RWPE2 (cell line): ENCODE measurements at regions not wholly inside any gene's neighbourhood (a gene's known extent, or its start where the extent isn't known, plus 50 kb on each side); places are given as distances from the start of the nearest gene placed in this dataset.

Experiments
- ATAC-seq: fragments of 200-7000 bp; cut with Tn5 transposase; 3 replicates; pipeline ENCODE4 v1.9.1; 2021; ENCODE audit warnings: low read depth
- DNase-seq: peaks from one replicate; pipeline ENCODE4 v3.0.0-alpha.2; 2020; ENCODE audit warnings: low spot score
- H3K27ac ChIP-seq: fragments of 450-650 bp; 2 replicates; pipeline ENCODE4 v1.5.1; 2017; ENCODE audit warnings: mild to moderate bottlenecking; ENCODE audit not compliant: poor library complexity, severe bottlenecking
- H3K27me3 ChIP-seq: fragments of 250-450 bp; sonication (Bioruptor Pico); 2 replicates; pipeline ENCODE4 v1.5.1; 2021; ENCODE audit warnings: mild to moderate bottlenecking, moderate library complexity; ENCODE audit not compliant: insufficient read depth, poor library complexity, severe bottlenecking
- H3K36me3 ChIP-seq: fragments of 250-450 bp; sonication (Bioruptor Pico); 2 replicates; pipeline ENCODE4 v1.5.1; 2020; ENCODE audit warnings: low read depth, mild to moderate bottlenecking, moderate library complexity
- H3K4me1 ChIP-seq: fragments of 250-450 bp; sonication (Bioruptor Pico); 2 replicates; pipeline ENCODE4 v1.5.1; 2021; ENCODE audit warnings: mild to moderate bottlenecking, moderate library complexity; ENCODE audit not compliant: insufficient read depth, poor library complexity, severe bottlenecking
- H3K4me3 ChIP-seq: fragments of 250-450 bp; sonication (Bioruptor Pico); 2 replicates; pipeline ENCODE4 v1.5.1; 2021; ENCODE audit warnings: mild to moderate bottlenecking, moderate library complexity; ENCODE audit not compliant: severe bottlenecking
- H3K9me3 ChIP-seq: fragments of 250-450 bp; sonication (Bioruptor Pico); 2 replicates; pipeline ENCODE4 v1.5.1; 2021; ENCODE audit warnings: mild to moderate bottlenecking, moderate library complexity; ENCODE audit not compliant: severe bottlenecking
- TF ChIP-seq, protein P1 (sequence below): fragments of 450-650 bp; IDR thresholded peaks from one replicate; pipeline ENCODE4 v1.5.1; 2017; ENCODE audit warnings: mild to moderate bottlenecking, moderate library complexity; ENCODE audit not compliant: poor library complexity, severe bottlenecking

DNA sequence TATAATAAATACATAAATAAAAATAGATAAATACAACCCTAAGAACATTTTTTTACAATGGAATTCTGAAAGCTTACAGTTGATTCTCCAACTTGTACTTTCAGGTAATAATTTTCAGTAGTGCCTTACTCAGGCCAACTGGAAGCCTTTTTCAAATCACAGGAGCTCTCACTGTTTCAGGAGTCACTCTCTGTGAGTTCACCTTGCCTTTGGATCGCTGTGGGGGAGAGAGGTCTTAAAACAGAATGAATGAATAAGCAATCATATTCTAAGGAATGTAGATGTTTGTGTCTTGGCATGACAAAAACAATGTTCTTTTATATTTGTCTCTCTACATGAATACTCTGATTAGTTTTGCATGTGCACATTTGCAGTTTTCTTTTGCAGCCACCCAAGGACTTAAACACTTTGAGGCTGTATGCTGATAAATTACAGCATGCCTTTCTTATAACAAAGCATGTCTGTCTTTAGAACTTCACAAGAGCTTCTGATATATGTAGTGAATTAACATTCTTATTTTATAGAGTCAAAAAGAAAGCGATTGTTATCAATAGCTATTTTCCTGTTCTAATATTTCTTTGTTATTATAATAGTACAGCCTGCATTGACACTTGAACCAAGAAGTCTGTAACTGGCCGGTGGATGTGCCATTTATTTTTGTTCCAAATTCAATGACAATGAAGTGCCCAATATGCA lies 1111.5 kb upstream of the ATXN8OS start:
- DNase-seq (no peak), ATAC-seq (no peak)
- no peaks in the 10 kb centered on the region for H3K36me3 ChIP-seq
- H3K27me3 ChIP-seq, result no peaks in the 10 kb centered on the region
- H3K9me3 ChIP-seq, result no peaks in the 10 kb centered on the region
- no peak overlapping the region for H3K4me3 ChIP-seq
- TF ChIP-seq, protein P1, sequence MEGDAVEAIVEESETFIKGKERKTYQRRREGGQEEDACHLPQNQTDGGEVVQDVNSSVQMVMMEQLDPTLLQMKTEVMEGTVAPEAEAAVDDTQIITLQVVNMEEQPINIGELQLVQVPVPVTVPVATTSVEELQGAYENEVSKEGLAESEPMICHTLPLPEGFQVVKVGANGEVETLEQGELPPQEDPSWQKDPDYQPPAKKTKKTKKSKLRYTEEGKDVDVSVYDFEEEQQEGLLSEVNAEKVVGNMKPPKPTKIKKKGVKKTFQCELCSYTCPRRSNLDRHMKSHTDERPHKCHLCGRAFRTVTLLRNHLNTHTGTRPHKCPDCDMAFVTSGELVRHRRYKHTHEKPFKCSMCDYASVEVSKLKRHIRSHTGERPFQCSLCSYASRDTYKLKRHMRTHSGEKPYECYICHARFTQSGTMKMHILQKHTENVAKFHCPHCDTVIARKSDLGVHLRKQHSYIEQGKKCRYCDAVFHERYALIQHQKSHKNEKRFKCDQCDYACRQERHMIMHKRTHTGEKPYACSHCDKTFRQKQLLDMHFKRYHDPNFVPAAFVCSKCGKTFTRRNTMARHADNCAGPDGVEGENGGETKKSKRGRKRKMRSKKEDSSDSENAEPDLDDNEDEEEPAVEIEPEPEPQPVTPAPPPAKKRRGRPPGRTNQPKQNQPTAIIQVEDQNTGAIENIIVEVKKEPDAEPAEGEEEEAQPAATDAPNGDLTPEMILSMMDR, result no peak
- no peak overlapping the region for H3K27ac ChIP-seq
- no peaks in the 10 kb centered on the region for H3K4me1 ChIP-seq

DNA sequence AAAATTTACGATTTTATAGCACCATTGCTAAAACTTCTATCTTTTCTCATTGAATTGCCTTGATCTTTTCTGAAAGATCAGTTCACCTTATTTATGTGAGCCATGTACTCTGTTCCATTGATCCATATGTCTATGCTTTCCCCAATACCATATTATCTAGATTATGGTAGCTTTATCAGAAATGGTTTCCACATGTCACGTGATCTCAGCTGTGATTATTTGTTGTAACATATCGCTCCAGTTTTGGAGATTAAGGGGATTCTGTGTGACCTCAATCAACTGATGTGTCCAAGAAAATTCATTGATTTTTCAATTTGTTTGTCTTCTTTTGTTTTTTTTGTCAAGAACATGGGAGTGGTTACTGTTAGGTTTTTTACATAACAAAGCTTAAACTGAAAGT lies 1114.5 kb upstream of the ATXN8OS start:
- TF ChIP-seq, protein P1, result no peak
- DNase-seq, result no peak
- H3K4me3 ChIP-seq, result no peak overlapping the region

DNA sequence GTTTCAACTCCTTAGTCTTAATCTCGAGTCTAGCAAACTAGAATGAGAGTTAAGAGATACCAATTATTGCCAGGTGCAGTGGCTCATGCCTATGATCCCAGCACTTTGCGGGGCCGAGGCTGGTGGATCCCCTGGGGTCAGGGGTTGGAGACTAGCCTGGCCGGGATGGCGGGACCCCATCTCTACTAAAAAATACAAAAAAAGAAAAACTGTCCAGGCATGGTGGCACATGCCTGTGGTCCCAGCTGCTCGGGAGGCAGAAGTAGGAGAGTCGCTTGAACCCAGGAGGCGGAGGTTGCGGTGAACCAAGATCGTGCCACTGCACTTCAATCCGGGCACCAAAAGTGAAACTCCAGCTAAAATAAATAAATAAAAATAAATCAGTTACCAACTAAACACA lies 1119.5 kb upstream of the ATXN8OS start:
- no peak for ATAC-seq
- Histone ChIP-seq H3K27ac (no peak overlapping the region), H3K4me3 (no peak overlapping the region), H3K9me3 (no peaks in the 10 kb centered on the region), H3K27me3 (no peaks in the 10 kb centered on the region), H3K36me3 (no peaks in the 10 kb centered on the region), H3K4me1 (no peaks in the 10 kb centered on the region)
- TF ChIP-seq, protein P1, result no peak
- no peak for DNase-seq

More for the DNA sequence above, 1114.5 kb upstream of the ATXN8OS start:
- no peak overlapping the region for H3K27ac ChIP-seq
- no peak for ATAC-seq
- H3K27me3 ChIP-seq, result no peaks in the 10 kb centered on the region
- no peaks in the 10 kb centered on the region for H3K4me1 ChIP-seq
- no peaks in the 10 kb centered on the region for H3K9me3 ChIP-seq
- H3K36me3 ChIP-seq, result no peaks in the 10 kb centered on the region

DNA sequence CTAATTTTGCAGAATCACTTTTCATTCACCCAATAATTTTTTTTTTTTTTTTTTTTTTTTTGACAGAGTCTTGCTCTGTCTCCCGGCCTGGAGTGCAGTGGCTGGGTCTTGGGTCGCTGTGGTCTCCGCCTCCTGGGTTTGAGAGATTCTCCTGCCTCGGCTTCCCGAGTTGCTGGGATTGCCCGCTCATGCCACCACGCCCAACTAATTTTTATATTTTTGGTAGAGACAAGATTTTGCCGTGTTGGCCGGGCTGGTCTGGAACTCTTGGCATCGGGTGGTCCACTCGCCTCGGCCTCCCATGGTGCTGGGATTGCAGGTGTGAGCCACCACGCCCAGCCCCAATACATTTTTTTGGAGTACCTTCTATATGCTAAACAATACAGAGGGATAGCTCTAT lies 1120.0 kb upstream of the ATXN8OS start:
- Histone ChIP-seq H3K36me3 (no peaks in the 10 kb centered on the region), H3K27me3 (no peaks in the 10 kb centered on the region), H3K4me3 (no peak overlapping the region), H3K4me1 (no peaks in the 10 kb centered on the region), H3K9me3 (no peaks in the 10 kb centered on the region), H3K27ac (no peak overlapping the region)
- ATAC-seq, result no peak
- TF ChIP-seq, protein P1, result no peak
- no peak for DNase-seq

DNA sequence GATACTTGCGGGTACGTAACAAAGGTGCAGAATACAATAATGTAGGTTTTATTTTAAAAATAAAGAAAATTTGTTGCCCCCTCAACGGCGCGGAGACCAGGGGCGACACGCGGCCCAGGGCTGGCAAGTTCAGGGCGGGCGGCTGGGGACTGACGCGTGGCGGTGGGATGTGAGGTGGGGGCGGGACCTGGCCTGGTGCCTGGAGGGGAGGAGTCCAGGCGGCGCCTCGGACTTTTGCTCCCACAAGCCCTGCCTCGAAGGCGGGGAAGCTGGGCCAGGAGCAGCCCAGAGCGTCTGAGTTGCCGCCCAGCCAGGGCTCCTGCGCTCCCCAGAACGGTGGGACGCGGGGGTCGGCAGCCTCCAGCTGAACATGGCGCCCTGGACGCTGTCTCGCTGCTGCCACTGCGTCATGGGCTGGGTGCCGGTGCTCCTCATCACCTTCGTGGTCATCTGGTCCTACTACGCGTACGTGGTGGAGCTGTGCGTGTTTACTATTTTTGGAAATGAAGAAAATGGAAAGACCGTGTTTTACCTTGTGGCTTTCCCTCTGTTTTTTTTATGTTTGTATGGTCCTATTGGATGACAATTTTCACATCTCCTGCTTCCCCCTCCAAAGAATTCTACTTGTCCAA lies 1122.8 kb upstream of the ATXN8OS start:
- ATAC-seq (no peak), DNase-seq (no peak)
- no peak overlapping the region for H3K4me3 ChIP-seq
- no peaks in the 10 kb centered on the region for H3K36me3 ChIP-seq
- H3K27ac ChIP-seq, result no peak overlapping the region
- H3K4me1 ChIP-seq, result no peaks in the 10 kb centered on the region
- TF ChIP-seq, protein P1, result no peak
- no peaks in the 10 kb centered on the region for H3K9me3 ChIP-seq
- no peaks in the 10 kb centered on the region for H3K27me3 ChIP-seq
